Adrenal gland (tissue), 5 donors: ENCODE measurements at regions not wholly inside any gene's neighbourhood (a gene's known extent, or its start where the extent isn't known, plus 50 kb on each side); places are given as distances from the start of the nearest gene placed in this dataset.

Experiments
- POLR2A ChIP-seq, 2 donors: fragments of 450-650 bp; IDR thresholded peaks; one replicate each; pipeline ENCODE4 v1.6.1; 2017; ENCODE audit warnings: antibody characterized with exemption in 2 of 2, mild to moderate bottlenecking in 2 of 2, moderate library complexity in 1 of 2
- TF ChIP-seq, protein P1 (sequence below), 6 experiments: fragments of 450-650 bp in 4 of 6; fragments of 200-600 bp in 2 of 6; sonication (generic) in 1 of 6; IDR thresholded peaks; 1 replicate in 5 of 6; 2 replicates in 1 of 6; pipeline versions ENCODE4 v1.5.1 to v1.8.0; 2016 to 2021; ENCODE audit warnings: antibody characterized with exemption in 6 of 6, mild to moderate bottlenecking in 2 of 6, moderate library complexity in 1 of 6
- donor health status: DM: no; HTN: no; CAD: no.

DNA sequence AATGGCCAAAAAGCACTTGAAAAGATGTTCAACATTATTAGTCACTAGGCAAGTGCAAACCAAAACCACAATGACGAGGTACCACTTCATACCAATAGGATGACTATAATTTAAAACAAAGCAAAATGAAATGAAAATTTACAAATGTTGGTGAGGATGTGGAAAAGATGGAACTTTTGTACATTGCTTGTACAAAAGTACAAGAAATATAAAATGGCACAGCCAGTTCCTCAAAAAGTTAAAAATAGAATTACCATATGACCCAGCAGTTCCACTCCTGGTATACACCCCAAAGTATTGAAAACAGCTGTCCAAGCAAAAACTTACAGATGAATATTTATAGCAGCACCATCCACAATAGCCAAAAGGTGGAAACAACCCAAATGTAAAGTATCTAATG lies 107.8 kb upstream of the XPO1 start:
- TF ChIP-seq, protein P1, sequence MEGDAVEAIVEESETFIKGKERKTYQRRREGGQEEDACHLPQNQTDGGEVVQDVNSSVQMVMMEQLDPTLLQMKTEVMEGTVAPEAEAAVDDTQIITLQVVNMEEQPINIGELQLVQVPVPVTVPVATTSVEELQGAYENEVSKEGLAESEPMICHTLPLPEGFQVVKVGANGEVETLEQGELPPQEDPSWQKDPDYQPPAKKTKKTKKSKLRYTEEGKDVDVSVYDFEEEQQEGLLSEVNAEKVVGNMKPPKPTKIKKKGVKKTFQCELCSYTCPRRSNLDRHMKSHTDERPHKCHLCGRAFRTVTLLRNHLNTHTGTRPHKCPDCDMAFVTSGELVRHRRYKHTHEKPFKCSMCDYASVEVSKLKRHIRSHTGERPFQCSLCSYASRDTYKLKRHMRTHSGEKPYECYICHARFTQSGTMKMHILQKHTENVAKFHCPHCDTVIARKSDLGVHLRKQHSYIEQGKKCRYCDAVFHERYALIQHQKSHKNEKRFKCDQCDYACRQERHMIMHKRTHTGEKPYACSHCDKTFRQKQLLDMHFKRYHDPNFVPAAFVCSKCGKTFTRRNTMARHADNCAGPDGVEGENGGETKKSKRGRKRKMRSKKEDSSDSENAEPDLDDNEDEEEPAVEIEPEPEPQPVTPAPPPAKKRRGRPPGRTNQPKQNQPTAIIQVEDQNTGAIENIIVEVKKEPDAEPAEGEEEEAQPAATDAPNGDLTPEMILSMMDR (IDR thresholded peaks at IDR 0.05): no peak
- TF ChIP-seq POLR2A (IDR thresholded peaks at IDR 0.05): no peak
